ENCODE measurements at regions not wholly inside any gene's neighbourhood (a gene's known extent, or its start where the extent isn't known, plus 50 kb on each side); places are given as distances from the start of the nearest gene placed in this dataset.

GRCh38 chr4:159632031-159632430 is 529.2 kb downstream of the RAPGEF2 start:
- no peak for TF ChIP-seq CTCF (IDR thresholded peaks at IDR 0.05)
- no peak for TF ChIP-seq MAX (IDR thresholded peaks at IDR 0.05)
- TF ChIP-seq JUNB (IDR thresholded peaks at IDR 0.05): no peak
- TF ChIP-seq BHLHE40 (IDR thresholded peaks at IDR 0.05; ENCODE audit: low read depth, low read length): no peak
- TF ChIP-seq USF2 (IDR thresholded peaks at IDR 0.05): no peak
- no peak for TF ChIP-seq RFX5 (IDR thresholded peaks at IDR 0.05)
- no peak for TF ChIP-seq ZFP36 (IDR thresholded peaks at IDR 0.05; ENCODE audit: borderline replicate concordance, partially characterized antibody)
- TF ChIP-seq ELK1 (IDR thresholded peaks at IDR 0.05; ENCODE audit: low read depth, low read length): no peak
- no peak for TF ChIP-seq EHMT2 (IDR thresholded peaks at IDR 0.05; ENCODE audit: low read depth)
